Stimulated activated CD4-positive, alpha-beta T cell treated with anti-CD3 and anti-CD28 coated beads, Interleukin-1b, Interleukin-23, amount 100 ng/mL, for 24 hours (primary cell): ENCODE measurements at regions not wholly inside any gene's neighbourhood (a gene's known extent, or its start where the extent isn't known, plus 50 kb on each side); places are given as distances from the start of the nearest gene placed in this dataset.

ENCODE experiments used
- DNase-seq, 4 experiments: peaks; one replicate each; pipeline ENCODE4 v3.0.0-alpha.2; 2020; ENCODE audit warnings: low read depth in 4 of 4, low spot score in 1 of 4

DNA sequence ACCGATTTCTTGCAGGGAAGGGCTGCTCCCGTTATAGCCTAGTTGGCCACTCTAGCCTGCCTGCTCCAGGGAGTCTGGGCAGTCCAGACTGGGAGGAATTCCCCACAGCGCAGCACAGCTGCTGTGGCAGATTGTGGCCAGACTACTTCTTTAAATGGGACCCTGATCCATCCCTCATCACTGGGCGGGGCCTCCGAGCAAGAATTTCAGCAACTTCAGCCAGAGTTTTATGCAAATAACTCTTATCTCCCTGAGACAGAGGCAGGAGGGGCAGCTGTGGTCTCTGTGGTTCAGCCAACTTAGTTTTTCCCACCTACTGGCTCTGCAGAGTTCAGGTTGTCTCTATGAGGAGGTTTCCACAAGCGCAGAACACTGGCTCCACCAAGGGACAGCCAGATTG is 1583.2 kb downstream of the SUCLG1 start:
- no peak for DNase-seq

DNA sequence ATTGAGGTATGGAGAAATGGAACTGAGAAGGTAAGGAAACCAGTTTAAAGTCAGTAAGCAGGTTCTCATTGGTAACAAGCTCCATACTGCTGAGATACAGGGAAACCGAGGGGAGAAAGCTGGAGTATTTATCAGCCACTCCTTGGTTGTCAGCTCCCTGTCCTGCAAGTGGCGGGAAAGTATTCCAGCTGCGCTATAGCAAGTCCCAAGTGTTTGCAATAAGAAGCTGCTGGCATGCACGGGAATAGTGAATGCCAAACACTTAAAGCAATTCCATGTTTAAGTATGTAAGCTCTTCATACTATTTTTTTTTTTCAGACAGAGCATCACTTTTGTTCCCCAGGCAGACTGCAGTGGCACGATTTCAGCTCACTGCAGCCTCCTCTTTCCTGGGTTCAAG is 1601.1 kb downstream of the SUCLG1 start:
- DNase-seq = no peak

DNA sequence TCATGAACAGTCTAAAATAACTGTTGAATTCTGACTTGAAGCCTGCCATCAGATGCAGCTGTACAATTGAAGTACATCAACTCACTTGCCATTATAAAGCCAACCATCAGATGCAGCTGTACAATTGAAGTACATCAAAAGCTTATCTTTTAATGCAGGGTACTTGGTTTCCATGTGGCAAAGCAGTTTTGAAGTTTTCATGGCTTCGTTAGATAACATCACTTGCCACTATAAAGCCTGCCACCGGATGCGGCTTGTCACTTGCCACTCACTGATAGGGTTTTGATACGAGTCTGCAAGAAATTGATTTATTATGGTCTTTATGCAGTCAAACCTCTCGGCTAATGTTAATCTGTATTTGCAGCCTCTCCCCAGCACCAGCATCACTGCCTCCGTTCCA is 1605.8 kb downstream of the SUCLG1 start:
- no peak for DNase-seq

DNA sequence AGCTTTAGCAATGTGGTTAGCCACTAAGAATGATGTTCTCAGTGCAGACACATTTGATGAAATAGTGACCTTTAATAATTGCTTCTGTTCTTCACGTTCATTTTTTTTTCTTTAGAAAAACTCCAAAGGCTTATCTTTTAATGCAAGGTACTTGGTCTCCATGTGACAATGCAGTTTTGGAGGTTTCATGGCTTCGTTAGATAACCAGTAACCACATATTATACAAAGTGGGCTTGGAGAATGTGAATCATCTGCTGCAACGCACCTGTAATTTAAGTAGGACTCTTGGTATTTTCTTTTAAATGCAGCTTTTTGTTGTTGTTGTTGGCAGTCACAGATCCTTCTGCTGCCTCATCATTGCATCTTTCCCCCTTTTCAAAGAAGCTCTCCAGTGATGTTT is 1606.3 kb downstream of the SUCLG1 start:
- no peak for DNase-seq

DNA sequence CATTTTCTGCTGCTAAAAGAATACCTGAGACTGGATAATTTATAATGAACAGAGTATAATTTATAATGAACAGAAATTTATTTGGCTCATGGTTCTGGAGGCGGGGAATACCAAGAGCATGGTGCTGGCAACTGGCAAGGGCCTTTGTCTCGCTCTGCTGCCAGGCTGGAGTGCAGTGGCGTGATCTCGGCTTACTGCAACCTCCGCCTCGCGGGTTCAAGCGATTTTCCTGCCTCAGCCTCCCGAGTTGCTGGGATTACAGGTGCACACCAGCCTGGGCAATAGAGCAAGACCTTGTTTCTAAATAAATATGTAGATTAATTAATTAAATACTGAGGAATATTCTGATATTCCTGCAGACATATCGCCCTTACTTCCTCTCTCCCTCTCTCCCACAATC is 1610.8 kb downstream of the SUCLG1 start:
- DNase-seq = no peak

DNA sequence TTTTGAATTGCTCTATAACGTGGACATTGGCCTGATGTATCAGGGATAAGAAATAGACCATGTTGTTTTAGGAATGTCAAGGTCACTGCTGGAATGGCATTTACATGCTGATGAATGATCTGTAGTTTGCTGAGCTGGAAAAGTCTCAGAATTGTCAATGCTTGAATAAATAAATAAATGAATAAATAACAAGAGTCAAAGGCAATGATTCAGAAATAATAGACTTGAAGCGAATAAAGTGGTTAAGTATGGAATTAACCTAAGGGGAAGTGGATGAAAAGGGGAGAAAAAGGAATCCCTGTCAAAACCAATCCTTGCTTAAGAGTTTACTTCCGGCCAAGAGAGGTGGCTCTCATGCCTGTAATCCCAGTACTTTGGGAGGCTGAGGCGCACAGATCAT is 1620.0 kb downstream of the SUCLG1 start:
- DNase-seq = no peak

DNA sequence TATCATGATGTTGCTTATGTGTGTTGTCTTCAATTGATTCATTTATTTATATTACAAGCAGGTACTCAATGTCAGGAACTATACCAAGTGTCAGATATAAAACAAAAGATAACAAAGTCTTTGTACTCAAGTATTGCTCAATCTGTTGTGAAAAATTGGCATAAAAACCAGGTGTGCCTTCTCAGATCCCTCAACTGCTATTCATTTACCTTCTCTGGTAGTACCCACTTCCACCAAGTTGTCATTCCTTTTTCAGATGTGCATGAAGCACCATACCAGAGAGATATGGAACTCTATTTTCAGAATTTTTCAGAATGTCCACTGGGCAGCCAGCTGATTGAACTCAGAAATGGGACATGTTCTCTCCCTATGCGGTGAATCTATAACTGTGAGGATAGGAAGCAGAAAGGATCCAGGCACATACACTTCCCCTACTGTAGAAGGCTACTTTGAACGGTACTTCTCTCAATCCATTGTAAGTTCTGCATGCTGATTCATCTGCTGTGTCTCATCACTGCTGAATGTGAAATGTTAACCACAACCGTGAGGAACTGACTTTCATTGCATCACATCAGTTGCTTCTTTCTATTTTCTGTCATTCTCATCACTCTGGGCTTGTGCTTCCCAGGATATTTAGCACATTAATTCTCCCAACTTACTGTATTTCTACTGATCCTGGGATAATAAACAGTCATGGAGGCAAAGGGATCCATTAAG is 1621.3 kb downstream of the SUCLG1 start:
- DNase-seq = no peak

DNA sequence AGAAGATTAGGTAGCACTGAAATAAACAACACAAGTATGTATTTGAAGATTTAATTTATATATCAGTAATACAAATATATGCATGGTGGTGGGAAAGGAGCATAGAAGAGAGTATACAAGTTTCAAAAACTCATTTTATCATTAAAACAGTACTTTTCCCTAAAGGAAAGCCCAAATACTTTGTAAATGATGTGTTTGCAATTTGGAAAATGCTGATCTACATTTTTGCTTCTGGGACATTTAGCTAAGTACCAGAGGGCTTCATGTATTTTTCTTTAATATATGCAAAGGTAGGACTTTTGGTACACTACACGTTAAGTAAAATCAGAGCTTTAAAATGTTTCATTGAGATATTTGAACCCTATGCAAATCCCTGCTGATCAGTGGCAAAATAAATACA is 1624.2 kb downstream of the SUCLG1 start:
- DNase-seq = no peak

DNA sequence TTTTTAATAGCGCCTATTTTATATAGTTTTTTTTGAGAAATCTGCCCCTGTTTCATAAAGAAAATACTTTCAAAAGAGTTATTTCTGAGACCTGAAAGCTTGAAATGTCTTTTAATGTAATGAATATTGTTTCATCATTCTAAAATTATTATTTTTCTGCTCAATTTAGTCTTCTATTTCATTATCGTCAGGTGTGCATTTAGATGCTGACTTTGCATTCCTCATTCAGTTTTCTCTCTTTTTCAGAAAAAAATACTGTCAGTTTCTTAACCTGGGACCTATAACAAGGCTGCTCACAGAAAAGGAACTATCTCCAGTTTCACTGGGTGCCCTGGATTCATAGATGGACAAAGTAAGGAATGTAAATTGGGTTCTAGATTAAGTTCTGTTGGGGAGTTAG is 1631.7 kb downstream of the SUCLG1 start:
- no peak for DNase-seq

DNA sequence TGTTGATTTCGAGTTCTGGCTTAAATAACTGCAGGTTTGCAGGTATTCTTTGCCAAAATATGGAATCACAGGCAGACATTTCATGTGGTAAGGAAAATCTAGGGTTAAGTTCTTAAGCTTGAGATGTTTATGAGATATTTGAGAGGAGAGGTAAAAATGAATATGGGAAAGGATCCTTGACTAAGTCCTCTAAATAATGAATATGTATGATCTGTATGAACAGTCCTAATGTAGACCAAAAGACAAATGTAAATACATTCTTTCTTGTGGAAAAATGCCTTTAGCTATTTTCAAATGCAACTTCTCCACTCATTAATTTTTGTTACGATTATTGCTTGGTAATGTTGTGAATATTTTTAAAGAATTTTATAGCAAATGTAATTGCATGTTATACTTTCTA is 1632.6 kb downstream of the SUCLG1 start:
- DNase-seq = no peak

DNA sequence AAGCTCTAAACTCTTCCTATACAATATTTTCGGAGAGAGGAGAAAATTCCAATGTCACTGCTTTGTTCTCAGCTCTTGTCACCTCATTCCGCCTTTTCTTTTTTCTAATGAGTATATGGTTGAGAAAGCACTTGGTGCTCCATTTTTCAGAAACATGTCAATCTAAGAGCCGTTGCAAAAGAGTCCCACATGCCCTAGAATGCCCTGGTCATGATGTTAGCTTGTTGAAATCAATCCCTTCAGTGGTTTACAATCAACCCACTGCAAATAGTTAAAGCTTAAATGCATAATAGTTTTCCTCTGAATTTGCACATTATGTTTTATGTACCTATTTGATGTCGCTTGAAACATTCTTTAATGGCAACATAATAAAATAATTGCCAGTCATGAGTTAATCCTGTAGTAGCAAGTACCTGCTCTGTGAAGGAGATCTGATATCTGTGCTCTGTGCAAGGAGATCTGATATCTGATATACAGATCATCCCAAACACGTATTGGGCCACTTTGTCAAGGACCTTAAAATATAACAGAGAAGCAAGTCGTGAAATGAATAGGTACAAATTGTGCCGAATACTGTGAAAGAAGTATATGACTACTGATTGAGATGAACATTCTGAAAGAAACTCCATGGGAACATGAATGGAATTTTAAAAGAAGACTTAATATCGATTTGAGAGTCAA is 1633.5 kb downstream of the SUCLG1 start:
- no peak for DNase-seq

DNA sequence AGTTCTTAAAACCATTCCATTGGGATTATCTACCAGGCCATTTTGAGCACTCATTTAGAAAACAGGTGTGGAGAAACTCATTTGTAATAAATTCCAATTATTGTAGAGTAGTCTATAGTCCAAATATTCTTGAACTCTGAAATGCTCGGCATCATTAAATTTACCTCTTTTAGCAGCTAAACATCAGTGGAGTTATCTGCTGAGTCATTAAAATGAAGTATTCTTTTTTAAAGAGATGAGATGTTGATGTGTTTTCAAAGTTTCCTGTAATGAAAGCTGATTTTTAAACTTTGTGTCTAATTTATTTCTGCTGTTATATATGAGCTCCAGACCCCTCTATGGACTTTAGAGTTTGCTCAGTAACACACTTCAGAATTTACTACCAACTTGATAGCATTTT is 1635.2 kb downstream of the SUCLG1 start:
- no peak for DNase-seq

DNA sequence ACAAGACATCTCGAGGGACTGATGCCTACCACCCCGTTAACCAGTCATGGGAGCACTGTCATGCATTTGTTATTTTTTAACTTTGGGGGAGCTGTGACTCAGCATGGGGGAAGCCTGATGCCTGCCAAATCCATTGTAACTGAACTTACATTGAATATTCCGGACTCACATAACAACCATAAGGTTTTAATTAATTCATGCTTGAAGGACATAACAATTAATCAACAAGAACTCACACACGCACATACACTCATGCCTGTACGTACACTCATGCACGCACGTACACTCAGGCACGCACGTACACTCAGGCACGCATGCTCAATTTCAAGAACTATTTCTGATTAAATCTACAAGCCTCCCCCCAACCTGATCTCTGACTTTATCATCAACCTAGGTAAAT is 1639.1 kb downstream of the SUCLG1 start:
- no peak for DNase-seq

DNA sequence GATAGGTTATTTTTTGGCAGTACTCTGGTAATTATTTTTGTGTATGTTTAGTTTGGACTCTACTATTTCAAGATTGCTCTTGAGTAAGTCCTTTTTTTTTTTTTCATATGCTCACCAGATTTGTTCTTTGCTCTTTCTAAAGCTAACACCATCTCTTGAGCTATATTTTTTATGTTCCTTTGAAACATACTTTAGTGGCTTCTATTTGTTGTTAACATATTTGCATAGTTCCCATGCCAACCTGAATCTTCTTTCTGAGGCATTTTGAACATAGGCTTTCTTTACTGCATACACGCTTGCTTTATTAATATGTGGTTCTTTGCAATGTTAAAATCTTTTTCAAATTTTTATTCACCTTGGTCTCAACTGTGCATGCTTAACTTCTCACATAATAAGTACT is 1644.9 kb downstream of the SUCLG1 start:
- no peak for DNase-seq

DNA sequence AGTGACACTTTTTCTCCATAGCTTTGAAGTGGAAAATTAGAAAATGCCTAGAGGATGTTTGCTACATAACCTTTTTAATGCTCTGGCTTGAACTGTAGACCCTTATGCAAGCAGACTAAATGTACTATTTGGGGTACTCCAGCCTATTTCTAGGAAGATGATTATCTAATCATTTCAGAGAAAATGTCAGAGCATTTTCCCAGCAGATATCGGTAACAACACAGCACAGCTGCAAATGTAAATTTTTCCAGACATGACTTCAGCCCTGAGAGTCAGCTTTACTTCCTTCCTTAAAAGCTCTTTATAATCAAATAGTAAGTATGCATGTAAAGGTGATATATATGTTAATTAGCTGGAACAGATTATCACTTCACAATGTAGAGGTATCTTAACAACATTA is 1647.1 kb downstream of the SUCLG1 start:
- DNase-seq = no peak

DNA sequence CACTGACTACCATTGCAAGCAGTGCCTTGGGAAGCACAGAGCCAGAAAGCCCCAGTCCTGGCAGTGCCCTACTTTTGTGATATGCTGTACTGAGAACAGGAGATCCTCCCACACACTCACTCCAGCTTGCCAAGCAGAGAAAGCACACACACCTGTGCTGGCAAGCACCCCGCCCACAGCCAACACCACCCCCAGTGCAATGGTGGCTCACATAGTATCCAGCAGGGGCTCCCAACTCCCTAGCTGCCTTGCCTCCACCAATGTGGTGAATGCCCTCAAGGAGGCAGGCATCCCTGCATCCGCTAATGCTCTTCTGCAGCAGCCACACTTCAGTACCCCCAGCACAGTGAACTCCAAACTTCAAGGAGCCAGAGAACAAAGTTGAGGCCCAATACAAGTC is 1655.8 kb downstream of the SUCLG1 start:
- no peak for DNase-seq

DNA sequence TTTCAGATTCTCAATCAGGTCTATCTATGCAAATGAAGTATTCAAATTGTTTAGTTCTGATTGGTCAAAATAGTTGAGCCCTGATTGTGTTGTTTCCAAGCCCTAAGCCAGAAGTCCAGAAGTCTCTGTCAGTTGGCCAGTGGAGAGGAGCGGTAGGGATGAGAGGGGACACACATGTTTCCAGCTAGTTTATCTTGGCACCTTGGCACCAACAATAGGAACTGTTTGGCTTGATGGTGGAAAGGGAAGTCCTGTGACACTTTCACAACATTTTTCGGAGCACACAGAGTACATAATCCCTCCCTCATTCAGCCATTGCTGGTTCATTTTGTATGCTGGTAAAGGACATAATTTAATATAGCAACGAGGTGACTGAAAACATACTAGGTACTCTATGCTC is 1661.6 kb downstream of the SUCLG1 start:
- DNase-seq = no peak

DNA sequence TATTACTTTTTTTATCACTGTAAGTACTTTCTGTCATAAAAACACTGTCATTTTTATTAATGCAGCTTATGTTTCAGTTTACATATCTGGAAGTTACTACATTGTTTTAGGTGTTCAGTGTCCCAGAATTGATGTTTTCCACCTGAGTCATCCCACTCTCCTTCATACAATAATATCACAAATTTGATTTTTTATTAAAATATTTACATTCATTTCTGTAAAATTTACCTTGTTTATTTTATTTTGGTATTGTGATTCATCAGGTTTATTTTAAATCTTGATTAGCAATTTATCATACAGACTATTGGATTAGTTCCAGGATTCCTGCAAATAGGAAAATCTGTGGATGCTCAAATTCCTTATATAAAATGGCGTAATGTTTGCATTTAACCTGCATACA is 1662.9 kb downstream of the SUCLG1 start:
- no peak for DNase-seq

DNA sequence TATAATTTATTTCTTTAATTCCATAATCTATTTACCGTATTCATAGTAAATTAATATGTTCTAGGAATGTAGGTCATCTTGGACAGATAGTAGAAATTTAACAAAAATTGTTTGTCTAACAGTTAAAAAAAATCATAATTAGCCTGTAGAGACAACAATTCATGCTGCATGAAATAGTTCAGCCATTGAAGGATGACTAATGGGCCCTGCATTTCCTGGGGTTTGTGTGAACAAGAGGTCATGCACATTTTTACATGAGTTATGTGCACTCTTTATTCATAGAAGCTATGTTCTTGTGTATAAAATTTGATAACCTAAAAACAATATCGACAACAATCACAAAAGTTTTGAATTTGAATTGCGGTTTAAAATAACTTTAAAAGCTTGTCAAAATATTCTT is 1663.6 kb downstream of the SUCLG1 start:
- DNase-seq = no peak

DNA sequence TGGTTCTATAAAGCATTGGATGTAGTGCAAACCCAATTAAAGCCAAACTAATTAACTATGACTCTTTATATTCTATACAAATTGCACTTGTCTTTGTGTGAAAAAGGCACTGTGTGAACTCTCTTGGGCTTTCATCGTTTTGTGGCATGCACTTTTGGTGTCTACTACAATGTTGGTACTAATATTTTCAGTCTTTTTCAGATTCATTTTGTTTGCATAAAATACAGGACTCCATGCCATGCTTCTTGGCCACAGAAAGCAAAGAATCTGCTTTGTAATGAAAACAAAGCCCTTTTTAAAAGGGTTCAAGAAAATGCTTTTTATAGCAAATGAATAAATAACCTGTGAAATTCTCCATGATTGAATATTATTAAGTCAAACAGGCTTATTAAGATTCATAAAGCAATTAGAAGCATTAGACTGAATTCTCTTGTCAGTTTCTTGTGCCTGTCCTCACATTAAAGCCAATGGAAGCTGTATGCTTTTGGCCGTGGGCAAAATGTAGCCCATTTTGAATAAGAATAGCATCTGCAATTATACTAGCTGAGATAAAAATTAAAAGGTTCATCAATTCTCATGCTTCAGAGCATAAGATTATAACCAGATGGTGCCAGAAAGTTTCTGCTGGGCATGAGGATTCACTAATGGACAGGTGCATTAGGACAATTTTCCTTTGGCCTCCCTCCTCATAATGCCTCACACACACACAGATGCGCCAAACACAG is 1665.2 kb downstream of the SUCLG1 start:
- DNase-seq = no peak

DNA sequence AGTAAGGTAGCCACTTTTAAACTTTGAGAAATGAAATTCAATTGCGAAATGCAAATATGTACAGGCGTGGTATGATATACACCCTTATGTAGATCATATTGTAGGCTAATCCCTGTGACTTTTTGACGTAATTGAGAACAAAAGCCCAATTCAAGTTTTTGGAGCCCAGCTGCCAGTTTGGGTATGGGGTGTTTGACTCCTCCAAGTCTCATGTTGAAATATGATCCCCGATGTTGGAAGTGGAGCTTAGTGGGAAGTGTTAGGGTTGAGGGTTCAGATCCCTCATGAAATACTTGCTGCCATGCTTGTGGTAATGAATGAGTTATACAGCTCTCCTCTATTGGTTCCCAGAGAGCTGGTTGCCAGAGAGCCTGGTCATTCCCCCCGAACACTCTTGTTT is 1666.8 kb downstream of the SUCLG1 start:
- no peak for DNase-seq

DNA sequence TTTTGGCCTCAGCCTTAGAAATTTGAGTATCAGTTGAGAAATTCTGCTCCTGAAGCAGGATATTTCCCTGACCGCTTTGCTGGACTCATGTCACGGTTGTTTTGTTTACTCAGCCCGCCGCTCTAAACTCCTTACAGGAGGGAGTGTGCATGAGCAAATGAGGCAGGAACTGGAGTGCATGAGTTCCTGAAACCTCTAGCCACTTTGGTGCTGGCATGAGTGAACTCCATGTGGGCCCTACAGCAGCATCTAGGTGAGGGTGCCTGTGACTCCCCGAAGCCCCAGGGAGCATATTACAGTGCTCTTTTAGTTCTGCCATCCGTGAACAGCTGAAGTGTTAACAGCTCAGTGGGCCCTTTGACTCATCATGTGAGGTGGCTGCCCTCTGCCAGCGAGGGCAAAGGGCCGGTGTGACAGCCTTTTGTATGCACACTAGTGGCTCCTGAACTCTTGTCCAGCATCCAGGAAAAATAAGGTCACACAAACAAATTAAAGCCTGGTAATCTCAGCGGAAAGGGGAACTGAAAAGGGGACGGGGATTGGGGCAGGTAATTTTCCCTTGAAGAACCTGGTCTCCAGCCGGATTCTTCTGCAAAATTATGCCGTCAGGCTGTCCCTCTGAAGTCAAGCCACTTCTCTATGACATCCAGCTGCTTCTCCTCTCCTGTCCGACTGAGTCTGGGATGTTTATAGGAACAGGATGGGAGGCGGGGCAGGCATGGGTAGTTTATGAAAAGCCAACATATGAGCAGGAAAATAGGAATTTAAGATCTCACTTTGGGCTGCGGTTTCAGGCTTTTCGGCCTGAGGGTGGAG is 1668.7 kb downstream of the SUCLG1 start:
- DNase-seq = no peak
